ENCODE measurements at regions not wholly inside any gene's neighbourhood (a gene's known extent, or its start where the extent isn't known, plus 50 kb on each side); places are given as distances from the start of the nearest gene placed in this dataset.

- CTCF ChIA-PET (ENCODE audit: low intra/inter-chr PET ratio, low total read pairs): no interaction called here
- Histone ChIP-seq H3K27ac (ENCODE audit: extremely low read length, insufficient read depth, low read length) (no peak overlapping the region), H3K79me2 (ENCODE audit: insufficient read depth, low read length) (no peaks in the 10 kb centered on the region), H2AFZ (ENCODE audit: low read length) (no peak overlapping the region), H4K20me1 (ENCODE audit: insufficient read depth, low read length) (no peaks in the 10 kb centered on the region), H3K4me2 (ENCODE audit: low read depth, low read length) (no peak overlapping the region), H3K4me1 (ENCODE audit: insufficient read depth, low read length) (no peaks in the 10 kb centered on the region), H3K27me3 (ENCODE audit: control insufficient read depth in 1 of 2, insufficient read depth in 2 of 2, low read length in 2 of 2) (no peaks in the 10 kb centered on the region), H3K9me3 (ENCODE audit: low read length) (no peaks in the 10 kb centered on the region), H3K4me3 (replicated peaks in 1 of 3; ENCODE audit: insufficient read depth in 1 of 3, low read depth in 2 of 3, low read length in 3 of 3) (no peak overlapping the region), H3K9ac (ENCODE audit: insufficient read depth, low read depth, low read length) (no peak overlapping the region), H3K36me3 (replicated peaks in 1 of 2; ENCODE audit: control insufficient read depth in 1 of 2, insufficient read depth in 2 of 2, low read length in 2 of 2) (no peaks in the 10 kb centered on the region)
- in situ Hi-C loops (cut with HindIII; ENCODE audit: extremely low pct_ligation_motif_present, low pct_unique_long_range_greater_than_20kb): no loop called here
- POLR2A ChIA-PET: no interaction called here
- BruUV-seq (replicated peaks): no TSS peak
- ATAC-seq (no peak), DNase-seq (ENCODE audit: low spot score) (no peak), FAIRE-seq (no peak)
- intact Hi-C loops (cut with micrococcal nuclease; ENCODE audit: unreplicated experiment): no loop called here
- TF ChIP-seq, protein P1, sequence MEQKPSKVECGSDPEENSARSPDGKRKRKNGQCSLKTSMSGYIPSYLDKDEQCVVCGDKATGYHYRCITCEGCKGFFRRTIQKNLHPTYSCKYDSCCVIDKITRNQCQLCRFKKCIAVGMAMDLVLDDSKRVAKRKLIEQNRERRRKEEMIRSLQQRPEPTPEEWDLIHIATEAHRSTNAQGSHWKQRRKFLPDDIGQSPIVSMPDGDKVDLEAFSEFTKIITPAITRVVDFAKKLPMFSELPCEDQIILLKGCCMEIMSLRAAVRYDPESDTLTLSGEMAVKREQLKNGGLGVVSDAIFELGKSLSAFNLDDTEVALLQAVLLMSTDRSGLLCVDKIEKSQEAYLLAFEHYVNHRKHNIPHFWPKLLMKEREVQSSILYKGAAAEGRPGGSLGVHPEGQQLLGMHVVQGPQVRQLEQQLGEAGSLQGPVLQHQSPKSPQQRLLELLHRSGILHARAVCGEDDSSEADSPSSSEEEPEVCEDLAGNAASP (CRISPR knock-in tag; IDR thresholded peaks at IDR 0.05; ENCODE audit: borderline replicate concordance): no peak
- no peak for TF ChIP-seq SMARCC2 (IDR thresholded peaks at IDR 0.05)
- no peak for TF ChIP-seq TEAD2 (CRISPR knock-in tag; IDR thresholded peaks at IDR 0.05)
- TF ChIP-seq EHMT2 (IDR thresholded peaks at IDR 0.05; ENCODE audit: borderline replicate concordance, low read depth, low read length): no peak
- TF ChIP-seq IKZF4 (CRISPR knock-in tag; IDR thresholded peaks at IDR 0.05; ENCODE audit: borderline replicate concordance, low read depth, not compliant biosample characterization): no peak
- TF ChIP-seq, protein P2, sequence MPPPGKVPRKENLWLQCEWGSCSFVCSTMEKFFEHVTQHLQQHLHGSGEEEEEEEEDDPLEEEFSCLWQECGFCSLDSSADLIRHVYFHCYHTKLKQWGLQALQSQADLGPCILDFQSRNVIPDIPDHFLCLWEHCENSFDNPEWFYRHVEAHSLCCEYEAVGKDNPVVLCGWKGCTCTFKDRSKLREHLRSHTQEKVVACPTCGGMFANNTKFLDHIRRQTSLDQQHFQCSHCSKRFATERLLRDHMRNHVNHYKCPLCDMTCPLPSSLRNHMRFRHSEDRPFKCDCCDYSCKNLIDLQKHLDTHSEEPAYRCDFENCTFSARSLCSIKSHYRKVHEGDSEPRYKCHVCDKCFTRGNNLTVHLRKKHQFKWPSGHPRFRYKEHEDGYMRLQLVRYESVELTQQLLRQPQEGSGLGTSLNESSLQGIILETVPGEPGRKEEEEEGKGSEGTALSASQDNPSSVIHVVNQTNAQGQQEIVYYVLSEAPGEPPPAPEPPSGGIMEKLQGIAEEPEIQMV (CRISPR knock-in tag; IDR thresholded peaks at IDR 0.05; ENCODE audit: low read depth): no peak
- no peak for TF ChIP-seq ZNF646 (CRISPR knock-in tag; IDR thresholded peaks at IDR 0.05)
- no peak for TF ChIP-seq ZNF251 (CRISPR knock-in tag; IDR thresholded peaks at IDR 0.05)
- TF ChIP-seq, protein P3, sequence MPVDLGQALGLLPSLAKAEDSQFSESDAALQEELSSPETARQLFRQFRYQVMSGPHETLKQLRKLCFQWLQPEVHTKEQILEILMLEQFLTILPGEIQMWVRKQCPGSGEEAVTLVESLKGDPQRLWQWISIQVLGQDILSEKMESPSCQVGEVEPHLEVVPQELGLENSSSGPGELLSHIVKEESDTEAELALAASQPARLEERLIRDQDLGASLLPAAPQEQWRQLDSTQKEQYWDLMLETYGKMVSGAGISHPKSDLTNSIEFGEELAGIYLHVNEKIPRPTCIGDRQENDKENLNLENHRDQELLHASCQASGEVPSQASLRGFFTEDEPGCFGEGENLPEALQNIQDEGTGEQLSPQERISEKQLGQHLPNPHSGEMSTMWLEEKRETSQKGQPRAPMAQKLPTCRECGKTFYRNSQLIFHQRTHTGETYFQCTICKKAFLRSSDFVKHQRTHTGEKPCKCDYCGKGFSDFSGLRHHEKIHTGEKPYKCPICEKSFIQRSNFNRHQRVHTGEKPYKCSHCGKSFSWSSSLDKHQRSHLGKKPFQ (CRISPR knock-in tag; IDR thresholded peaks at IDR 0.05; ENCODE audit: insufficient replicate concordance): no peak
- WGBS (ENCODE audit: low lambda C conversion rate): 0% methylated on average over 2 of the region's 2 CpGs
Measured at GRCh38 chr16:6484935-6485334, 847.7 kb upstream of the RBFOX1 start.

Data from HepG2 (cell line).